ENCODE measurements at regions not wholly inside any gene's neighbourhood (a gene's known extent, or its start where the extent isn't known, plus 50 kb on each side); places are given as distances from the start of the nearest gene placed in this dataset.

- no peak for DNase-seq (ENCODE audit: low spot score)
- Mint-ChIP-seq H3K4me1 (ENCODE audit: low read depth) (no peaks in the 10 kb centered on the region), H3K27me3 (ENCODE audit: low read depth) (no peaks in the 10 kb centered on the region), H3K27ac (ENCODE audit: unreplicated experiment) (no peak overlapping the region), H3K36me3 (ENCODE audit: low read depth) (no peaks in the 10 kb centered on the region), H3K9me3 (ENCODE audit: low read depth) (no peaks in the 10 kb centered on the region), H3K4me3 (ENCODE audit: unreplicated experiment) (no peak overlapping the region)
- no peak for TF ChIP-seq CTCF (IDR thresholded peaks at IDR 0.05)
Measured at GRCh38 chr5:165196961-165197360, 1691.5 kb downstream of the MAT2B start.

- Mint-ChIP-seq H3K27ac (ENCODE audit: unreplicated experiment) (no peak overlapping the region), H3K27me3 (ENCODE audit: low read depth) (no peaks in the 10 kb centered on the region), H3K4me3 (ENCODE audit: unreplicated experiment) (no peak overlapping the region), H3K9me3 (ENCODE audit: low read depth) (no peaks in the 10 kb centered on the region), H3K4me1 (ENCODE audit: low read depth) (no peaks in the 10 kb centered on the region), H3K36me3 (ENCODE audit: low read depth) (no peaks in the 10 kb centered on the region)
- no peak for TF ChIP-seq CTCF (IDR thresholded peaks at IDR 0.05)
- no peak for DNase-seq (ENCODE audit: low spot score)
Measured at GRCh38 chr5:165201369-165201768, 1696.0 kb downstream of the MAT2B start.

- Mint-ChIP-seq H3K4me3 (ENCODE audit: unreplicated experiment) (no peak overlapping the region), H3K4me1 (ENCODE audit: low read depth) (no peaks in the 10 kb centered on the region), H3K36me3 (ENCODE audit: low read depth) (no peaks in the 10 kb centered on the region), H3K27ac (ENCODE audit: unreplicated experiment) (no peak overlapping the region), H3K27me3 (ENCODE audit: low read depth) (no peaks in the 10 kb centered on the region), H3K9me3 (ENCODE audit: low read depth) (no peaks in the 10 kb centered on the region)
- TF ChIP-seq CTCF (IDR thresholded peaks at IDR 0.05): no peak
- no peak for DNase-seq (ENCODE audit: low spot score)
Measured at GRCh38 chr5:165201771-165202518, 1696.5 kb downstream of the MAT2B start.

- Mint-ChIP-seq H3K4me1 (ENCODE audit: low read depth) (no peaks in the 10 kb centered on the region), H3K27me3 (ENCODE audit: low read depth) (peaks cover 3% of the 10 kb centered on the region), H3K27ac (ENCODE audit: unreplicated experiment) (no peak overlapping the region), H3K9me3 (ENCODE audit: low read depth) (no peaks in the 10 kb centered on the region), H3K36me3 (ENCODE audit: low read depth) (no peaks in the 10 kb centered on the region), H3K4me3 (ENCODE audit: unreplicated experiment) (no peak overlapping the region)
- no peak for TF ChIP-seq CTCF (IDR thresholded peaks at IDR 0.05)
- DNase-seq (ENCODE audit: low spot score): no peak
Measured at GRCh38 chr5:165202519-165202910, 1697.1 kb downstream of the MAT2B start.

GRCh38 chr5:165209101-165209727, 1703.8 kb downstream of the MAT2B start:
- no peak for DNase-seq (ENCODE audit: low spot score)

More at GRCh38 chr5:165209101-165209727, 1703.8 kb downstream of the MAT2B start:
- Mint-ChIP-seq H3K27me3 (ENCODE audit: low read depth) (peaks cover 7% of the 10 kb centered on the region), H3K4me1 (ENCODE audit: low read depth) (no peaks in the 10 kb centered on the region), H3K36me3 (ENCODE audit: low read depth) (no peaks in the 10 kb centered on the region), H3K27ac (ENCODE audit: unreplicated experiment) (no peak overlapping the region), H3K9me3 (ENCODE audit: low read depth) (no peaks in the 10 kb centered on the region), H3K4me3 (ENCODE audit: unreplicated experiment) (no peak overlapping the region)
- peak; percentile 89 for TF ChIP-seq CTCF (IDR thresholded peaks at IDR 0.05)
